ENCODE measurements at regions not wholly inside any gene's neighbourhood (a gene's known extent, or its start where the extent isn't known, plus 50 kb on each side); places are given as distances from the start of the nearest gene placed in this dataset.
"Not testable (repeated sequence)": the region's sequence is repeated elsewhere in the genome, so short reads cannot be mapped to it uniquely, and the experiment has no call there.

- H3K27me3 ChIP-seq (ENCODE audit: low read length); H3K79me2 ChIP-seq (ENCODE audit: low read length); H3K4me3 ChIP-seq (ENCODE audit: low read length); H2AFZ ChIP-seq (ENCODE audit: low read length); H3K27ac ChIP-seq (ENCODE audit: low read length); DNase-seq; H3K36me3 ChIP-seq (ENCODE audit: insufficient read depth, low read length); H3K9ac ChIP-seq (ENCODE audit: low read length); H3K4me2 ChIP-seq (ENCODE audit: low read depth, low read length, poor library complexity, severe bottlenecking); H4K20me1 ChIP-seq (ENCODE audit: insufficient read depth, low read depth, low read length); H3K9me2 ChIP-seq (replicated peaks; ENCODE audit: insufficient read depth, low read length); H3K9me3 ChIP-seq (ENCODE audit: low read length): not testable (repeated sequence)
- peaks cover 16% of the 10 kb centered on the region for H3K4me1 ChIP-seq (ENCODE audit: low read length)
These were observed 1764.4 kb upstream of the SEL1L start for GRCh38 chr14:83298016-83298415.

- Histone ChIP-seq H3K79me2 (ENCODE audit: low read length) (no peaks in the 10 kb centered on the region), H3K27me3 (ENCODE audit: low read length) (no peaks in the 10 kb centered on the region), H2AFZ (ENCODE audit: low read length) (0 out of 2 replicates have a peak overlapping the region, but pooled peaks have one; percentile 5), H3K4me3 (ENCODE audit: low read length) (no peak overlapping the region), H3K4me2 (ENCODE audit: low read depth, low read length, poor library complexity, severe bottlenecking) (peak overlapping the region; percentile 29), H3K36me3 (ENCODE audit: insufficient read depth, low read length) (no peaks in the 10 kb centered on the region), H3K9ac (ENCODE audit: low read length) (no peak overlapping the region), H3K9me3 (ENCODE audit: low read length) (no peaks in the 10 kb centered on the region), H3K27ac (ENCODE audit: low read length) (no peak overlapping the region), H4K20me1 (ENCODE audit: insufficient read depth, low read depth, low read length) (no peaks in the 10 kb centered on the region), H3K4me1 (ENCODE audit: low read length) (peaks cover 16% of the 10 kb centered on the region), H3K9me2 (replicated peaks; ENCODE audit: insufficient read depth, low read length) (no peaks in the 10 kb centered on the region)
- DNase-seq = peak; percentile 89
These were observed 1766.9 kb upstream of the SEL1L start for GRCh38 chr14:83300476-83301064.

- no peak for DNase-seq
- Histone ChIP-seq H3K27ac (ENCODE audit: low read length) (no peak overlapping the region), H3K4me3 (ENCODE audit: low read length) (no peak overlapping the region), H3K4me1 (ENCODE audit: low read length) (peaks cover 26% of the 10 kb centered on the region), H2AFZ (ENCODE audit: low read length) (peak overlapping the region; percentile 73; the same call in 1 of the 2 replicates), H3K9me2 (replicated peaks; ENCODE audit: insufficient read depth, low read length) (no peaks in the 10 kb centered on the region), H3K36me3 (ENCODE audit: insufficient read depth, low read length) (no peaks in the 10 kb centered on the region), H3K4me2 (ENCODE audit: low read depth, low read length, poor library complexity, severe bottlenecking) (peak overlapping the region; percentile 29), H4K20me1 (ENCODE audit: insufficient read depth, low read depth, low read length) (no peaks in the 10 kb centered on the region), H3K79me2 (ENCODE audit: low read length) (no peaks in the 10 kb centered on the region), H3K9me3 (ENCODE audit: low read length) (no peaks in the 10 kb centered on the region), H3K27me3 (ENCODE audit: low read length) (no peaks in the 10 kb centered on the region), H3K9ac (ENCODE audit: low read length) (no peak overlapping the region)
These were observed 1768.1 kb upstream of the SEL1L start for GRCh38 chr14:83301791-83302190.

GRCh38 chr14:83309211-83309610, 1775.6 kb upstream of the SEL1L start:
- Histone ChIP-seq H3K27ac (ENCODE audit: low read length) (no peak overlapping the region), H3K27me3 (ENCODE audit: low read length) (no peaks in the 10 kb centered on the region), H3K4me2 (ENCODE audit: low read depth, low read length, poor library complexity, severe bottlenecking) (no peak overlapping the region), H3K4me3 (ENCODE audit: low read length) (no peak overlapping the region), H2AFZ (ENCODE audit: low read length) (no peak overlapping the region), H4K20me1 (ENCODE audit: insufficient read depth, low read depth, low read length) (no peaks in the 10 kb centered on the region), H3K9ac (ENCODE audit: low read length) (no peak overlapping the region), H3K9me2 (replicated peaks; ENCODE audit: insufficient read depth, low read length) (no peaks in the 10 kb centered on the region), H3K4me1 (ENCODE audit: low read length) (peaks cover 16% of the 10 kb centered on the region), H3K79me2 (ENCODE audit: low read length) (no peaks in the 10 kb centered on the region), H3K9me3 (ENCODE audit: low read length) (no peaks in the 10 kb centered on the region), H3K36me3 (ENCODE audit: insufficient read depth, low read length) (no peaks in the 10 kb centered on the region)
- no peak for DNase-seq

- Histone ChIP-seq H3K4me2 (ENCODE audit: low read depth, low read length, poor library complexity, severe bottlenecking) (no peak overlapping the region), H3K36me3 (ENCODE audit: insufficient read depth, low read length) (no peaks in the 10 kb centered on the region), H3K79me2 (ENCODE audit: low read length) (no peaks in the 10 kb centered on the region), H2AFZ (ENCODE audit: low read length) (no peak overlapping the region), H3K27me3 (ENCODE audit: low read length) (no peaks in the 10 kb centered on the region), H3K9me2 (replicated peaks; ENCODE audit: insufficient read depth, low read length) (no peaks in the 10 kb centered on the region), H3K27ac (ENCODE audit: low read length) (no peak overlapping the region), H3K9me3 (ENCODE audit: low read length) (no peaks in the 10 kb centered on the region), H4K20me1 (ENCODE audit: insufficient read depth, low read depth, low read length) (no peaks in the 10 kb centered on the region), H3K4me1 (ENCODE audit: low read length) (peaks cover 19% of the 10 kb centered on the region), H3K4me3 (ENCODE audit: low read length) (no peak overlapping the region), H3K9ac (ENCODE audit: low read length) (no peak overlapping the region)
- DNase-seq = no peak
These were observed 1776.2 kb upstream of the SEL1L start for GRCh38 chr14:83309833-83310232.

- Histone ChIP-seq H3K36me3 (ENCODE audit: insufficient read depth, low read length) (no peaks in the 10 kb centered on the region), H3K9me2 (replicated peaks; ENCODE audit: insufficient read depth, low read length) (no peaks in the 10 kb centered on the region), H3K9me3 (ENCODE audit: low read length) (no peaks in the 10 kb centered on the region), H3K27me3 (ENCODE audit: low read length) (no peaks in the 10 kb centered on the region), H3K27ac (ENCODE audit: low read length) (no peak overlapping the region), H3K4me3 (ENCODE audit: low read length) (no peak overlapping the region), H3K79me2 (ENCODE audit: low read length) (no peaks in the 10 kb centered on the region), H2AFZ (ENCODE audit: low read length) (peak overlapping the region; percentile 29; the same call in 1 of the 2 replicates), H4K20me1 (ENCODE audit: insufficient read depth, low read depth, low read length) (no peaks in the 10 kb centered on the region), H3K4me1 (ENCODE audit: low read length) (peaks cover 17% of the 10 kb centered on the region), H3K4me2 (ENCODE audit: low read depth, low read length, poor library complexity, severe bottlenecking) (no peak overlapping the region), H3K9ac (ENCODE audit: low read length) (no peak overlapping the region)
- no peak for DNase-seq
These were observed 1778.9 kb upstream of the SEL1L start for GRCh38 chr14:83312511-83312910.

GRCh38 chr14:83314764-83315163, 1781.1 kb upstream of the SEL1L start:
- no peak overlapping the region for H3K27ac ChIP-seq (ENCODE audit: low read length)
- DNase-seq = no peak
- H2AFZ ChIP-seq (ENCODE audit: low read length) = 0 out of 2 replicates have a peak overlapping the region, but pooled peaks have one; percentile 6
- no peaks in the 10 kb centered on the region for H3K79me2 ChIP-seq (ENCODE audit: low read length)
- H3K9ac ChIP-seq (ENCODE audit: low read length) = no peak overlapping the region
- H4K20me1 ChIP-seq (ENCODE audit: insufficient read depth, low read depth, low read length) = no peaks in the 10 kb centered on the region
- H3K4me3 ChIP-seq (ENCODE audit: low read length) = no peak overlapping the region
- H3K27me3 ChIP-seq (ENCODE audit: low read length) = no peaks in the 10 kb centered on the region
- no peak overlapping the region for H3K4me2 ChIP-seq (ENCODE audit: low read depth, low read length, poor library complexity, severe bottlenecking)
- H3K9me3 ChIP-seq (ENCODE audit: low read length) = no peaks in the 10 kb centered on the region
- H3K9me2 ChIP-seq (replicated peaks; ENCODE audit: insufficient read depth, low read length) = no peaks in the 10 kb centered on the region
- peaks cover 24% of the 10 kb centered on the region for H3K4me1 ChIP-seq (ENCODE audit: low read length)
- H3K36me3 ChIP-seq (ENCODE audit: insufficient read depth, low read length) = no peaks in the 10 kb centered on the region

- Histone ChIP-seq H3K79me2 (ENCODE audit: low read length) (no peaks in the 10 kb centered on the region), H3K27ac (ENCODE audit: low read length) (no peak overlapping the region), H3K27me3 (ENCODE audit: low read length) (no peaks in the 10 kb centered on the region), H3K4me3 (ENCODE audit: low read length) (no peak overlapping the region), H3K36me3 (ENCODE audit: insufficient read depth, low read length) (no peaks in the 10 kb centered on the region), H3K4me2 (ENCODE audit: low read depth, low read length, poor library complexity, severe bottlenecking) (no peak overlapping the region), H4K20me1 (ENCODE audit: insufficient read depth, low read depth, low read length) (no peaks in the 10 kb centered on the region), H3K9me2 (replicated peaks; ENCODE audit: insufficient read depth, low read length) (no peaks in the 10 kb centered on the region), H3K9me3 (ENCODE audit: low read length) (no peaks in the 10 kb centered on the region), H3K9ac (ENCODE audit: low read length) (no peak overlapping the region), H2AFZ (ENCODE audit: low read length) (peak overlapping the region; percentile 79), H3K4me1 (ENCODE audit: low read length) (peaks cover 24% of the 10 kb centered on the region)
- no peak for DNase-seq
These were observed 1782.7 kb upstream of the SEL1L start for GRCh38 chr14:83316356-83316755.
